IPS-15b (cell line): ENCODE measurements at regions not wholly inside any gene's neighbourhood (a gene's known extent, or its start where the extent isn't known, plus 50 kb on each side); places are given as distances from the start of the nearest gene placed in this dataset.

Source experiments
- H3K27me3 ChIP-seq: one replicate; pipeline ENCODE4 v1.6.1; 2013; ENCODE audit warnings: low read length; ENCODE audit not compliant: control insufficient read depth, insufficient read depth
- H3K36me3 ChIP-seq: one replicate; pipeline ENCODE4 v1.6.1; 2013; ENCODE audit warnings: low read length; ENCODE audit not compliant: control insufficient read depth, insufficient read depth
- H3K4me1 ChIP-seq: one replicate; pipeline ENCODE4 v1.6.1; 2013; ENCODE audit warnings: mild to moderate bottlenecking, low read length; ENCODE audit not compliant: control insufficient read depth, insufficient read depth
- H3K4me3 ChIP-seq: one replicate; pipeline ENCODE4 v1.5.1; 2013; ENCODE audit warnings: low read depth, low read length
- H3K9ac ChIP-seq: one replicate; pipeline ENCODE4 v1.6.1; 2013; ENCODE audit warnings: low read depth, mild to moderate bottlenecking, low read length
- H3K9me3 ChIP-seq: one replicate; pipeline ENCODE4 v1.6.1; 2013; ENCODE audit warnings: mild to moderate bottlenecking, low read length; ENCODE audit not compliant: control insufficient read depth, insufficient read depth

- H3K9ac ChIP-seq: no peak overlapping the region
- no peaks in the 10 kb centered on the region for H3K36me3 ChIP-seq
- H3K27me3 ChIP-seq: no peaks in the 10 kb centered on the region
- no peak overlapping the region for H3K4me3 ChIP-seq
- H3K9me3 ChIP-seq: no peaks in the 10 kb centered on the region
- H3K4me1 ChIP-seq: no peaks in the 10 kb centered on the region
These were observed 195.6 kb upstream of the PMEPA1 start for GRCh38 chr20:57905448-57905847.

DNA sequence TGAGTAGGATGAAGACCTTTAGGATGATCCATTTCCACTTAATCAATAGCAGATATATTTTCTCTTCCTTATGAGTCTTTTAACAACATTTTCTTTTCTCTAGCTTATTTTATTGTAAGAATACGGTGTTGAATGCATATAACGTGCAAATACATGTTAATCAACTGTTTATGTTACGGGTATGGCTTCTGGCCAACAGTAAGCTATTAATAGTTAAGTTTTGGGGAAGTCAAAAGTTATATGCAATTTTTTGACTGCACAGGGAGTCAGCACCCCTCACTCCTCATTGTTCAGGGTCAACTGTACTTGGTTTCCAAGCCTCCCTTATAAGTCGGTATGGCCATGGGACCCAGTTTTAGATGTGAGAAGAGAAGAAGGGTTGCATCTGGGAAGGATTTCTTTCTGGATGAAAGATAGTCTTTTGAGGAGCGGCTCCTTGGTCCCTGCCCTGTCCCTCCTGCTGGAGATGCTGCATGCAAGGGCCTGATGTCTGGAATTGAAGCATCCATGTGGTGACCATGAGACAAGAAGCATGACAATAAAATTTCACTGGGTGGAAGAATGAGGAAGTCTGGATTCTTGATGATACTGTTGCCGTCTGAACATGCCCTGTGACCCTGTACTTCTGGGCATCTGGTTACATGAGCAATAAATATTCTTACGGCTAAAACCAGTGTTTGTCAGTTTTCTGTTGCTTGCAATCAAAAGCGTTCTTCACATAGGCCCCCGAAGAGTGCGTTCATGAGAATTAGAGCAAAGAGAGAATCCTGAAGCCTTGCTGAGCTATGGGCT is 194.7 kb upstream of the PMEPA1 start:
- Histone ChIP-seq H3K9me3 (no peaks in the 10 kb centered on the region), H3K9ac (no peak overlapping the region), H3K36me3 (no peaks in the 10 kb centered on the region), H3K4me1 (no peaks in the 10 kb centered on the region), H3K27me3 (no peaks in the 10 kb centered on the region), H3K4me3 (no peak overlapping the region)

DNA sequence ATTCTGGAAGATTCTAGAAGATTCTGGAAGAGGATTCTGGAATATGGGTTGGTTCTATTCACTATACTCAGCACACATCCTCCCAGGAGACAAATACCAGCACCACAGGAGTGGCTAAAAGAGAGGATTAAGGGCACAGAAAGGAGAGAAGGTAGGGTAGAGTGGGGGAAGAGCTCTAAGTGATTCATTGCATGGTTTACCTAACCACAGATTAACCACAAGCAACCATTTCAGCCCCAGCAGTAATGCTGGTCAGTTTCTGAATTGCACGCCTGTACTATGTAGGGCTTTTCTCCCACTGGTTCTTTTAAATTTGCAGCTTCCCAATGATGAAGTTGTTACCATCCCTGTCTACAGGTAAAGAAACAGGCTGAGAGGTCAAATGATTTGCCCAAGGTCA is 192.7 kb upstream of the PMEPA1 start:
- Histone ChIP-seq H3K27me3 (no peaks in the 10 kb centered on the region), H3K4me1 (no peaks in the 10 kb centered on the region), H3K9ac (no peak overlapping the region), H3K36me3 (no peaks in the 10 kb centered on the region), H3K4me3 (no peak overlapping the region), H3K9me3 (no peaks in the 10 kb centered on the region)

GRCh38 chr20:57901526-57901925 is 191.7 kb upstream of the PMEPA1 start:
- no peaks in the 10 kb centered on the region for H3K4me1 ChIP-seq
- H3K36me3 ChIP-seq: no peaks in the 10 kb centered on the region
- H3K4me3 ChIP-seq: no peak overlapping the region
- H3K9me3 ChIP-seq: no peaks in the 10 kb centered on the region
- H3K27me3 ChIP-seq: no peaks in the 10 kb centered on the region
- H3K9ac ChIP-seq: no peak overlapping the region

- H3K9ac ChIP-seq: no peak overlapping the region
- H3K4me3 ChIP-seq: no peak overlapping the region
- H3K9me3 ChIP-seq: no peaks in the 10 kb centered on the region
- H3K27me3 ChIP-seq: no peaks in the 10 kb centered on the region
- no peaks in the 10 kb centered on the region for H3K36me3 ChIP-seq
- H3K4me1 ChIP-seq: no peaks in the 10 kb centered on the region
These were observed 190.6 kb upstream of the PMEPA1 start for GRCh38 chr20:57900226-57900905.

DNA sequence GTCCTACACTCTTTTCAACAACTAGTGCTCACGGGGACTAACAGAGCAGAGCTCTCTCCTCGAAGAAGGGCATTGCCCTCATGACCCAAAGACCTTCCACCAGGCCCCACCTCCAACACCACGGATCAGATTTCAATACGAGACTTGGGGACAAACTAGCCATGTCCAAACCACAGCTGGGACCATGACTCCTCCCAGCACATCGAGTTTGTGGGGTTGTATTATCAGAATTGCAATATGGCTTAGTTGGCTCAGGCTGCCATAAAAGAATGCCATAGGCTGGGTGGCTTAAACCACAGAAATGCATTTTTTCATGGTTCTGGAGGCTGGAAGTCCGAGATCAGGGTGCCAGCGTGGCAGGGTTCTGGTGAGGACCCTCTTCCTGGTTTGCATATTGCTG is 189.7 kb upstream of the PMEPA1 start:
- Histone ChIP-seq H3K36me3 (no peaks in the 10 kb centered on the region), H3K4me3 (no peak overlapping the region)

GRCh38 chr20:57898332-57898731 is 188.5 kb upstream of the PMEPA1 start:
- Histone ChIP-seq H3K4me1 (no peaks in the 10 kb centered on the region), H3K9ac (no peak overlapping the region), H3K9me3 (no peaks in the 10 kb centered on the region), H3K36me3 (no peaks in the 10 kb centered on the region), H3K4me3 (no peak overlapping the region), H3K27me3 (no peaks in the 10 kb centered on the region)

More for the DNA sequence above, 189.7 kb upstream of the PMEPA1 start:
- H3K9ac ChIP-seq: no peak overlapping the region
- H3K27me3 ChIP-seq: no peaks in the 10 kb centered on the region
- H3K9me3 ChIP-seq: no peaks in the 10 kb centered on the region
- no peaks in the 10 kb centered on the region for H3K4me1 ChIP-seq

DNA sequence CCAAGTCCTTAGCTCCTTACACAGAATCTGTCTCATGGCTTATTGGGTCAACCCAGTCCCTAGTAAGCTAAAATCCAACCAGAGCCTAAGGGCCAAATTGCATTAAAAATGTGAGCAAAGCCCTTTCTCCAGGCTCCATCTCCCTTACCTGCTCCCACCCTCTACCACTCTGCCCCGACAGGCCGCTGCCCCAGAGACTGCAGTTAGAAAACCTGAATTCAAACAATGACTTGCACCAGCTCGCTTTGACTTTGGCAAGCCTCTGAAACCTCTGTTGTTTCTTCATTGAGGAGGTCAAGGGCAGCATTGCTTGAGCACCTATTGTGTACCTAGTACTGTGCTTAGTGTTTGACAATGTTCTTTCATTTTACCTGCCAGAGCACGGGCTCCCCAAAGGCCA is 188.1 kb upstream of the PMEPA1 start:
- Histone ChIP-seq H3K4me1 (no peaks in the 10 kb centered on the region), H3K9ac (no peak overlapping the region), H3K9me3 (no peaks in the 10 kb centered on the region), H3K4me3 (no peak overlapping the region), H3K36me3 (no peaks in the 10 kb centered on the region), H3K27me3 (no peaks in the 10 kb centered on the region)

DNA sequence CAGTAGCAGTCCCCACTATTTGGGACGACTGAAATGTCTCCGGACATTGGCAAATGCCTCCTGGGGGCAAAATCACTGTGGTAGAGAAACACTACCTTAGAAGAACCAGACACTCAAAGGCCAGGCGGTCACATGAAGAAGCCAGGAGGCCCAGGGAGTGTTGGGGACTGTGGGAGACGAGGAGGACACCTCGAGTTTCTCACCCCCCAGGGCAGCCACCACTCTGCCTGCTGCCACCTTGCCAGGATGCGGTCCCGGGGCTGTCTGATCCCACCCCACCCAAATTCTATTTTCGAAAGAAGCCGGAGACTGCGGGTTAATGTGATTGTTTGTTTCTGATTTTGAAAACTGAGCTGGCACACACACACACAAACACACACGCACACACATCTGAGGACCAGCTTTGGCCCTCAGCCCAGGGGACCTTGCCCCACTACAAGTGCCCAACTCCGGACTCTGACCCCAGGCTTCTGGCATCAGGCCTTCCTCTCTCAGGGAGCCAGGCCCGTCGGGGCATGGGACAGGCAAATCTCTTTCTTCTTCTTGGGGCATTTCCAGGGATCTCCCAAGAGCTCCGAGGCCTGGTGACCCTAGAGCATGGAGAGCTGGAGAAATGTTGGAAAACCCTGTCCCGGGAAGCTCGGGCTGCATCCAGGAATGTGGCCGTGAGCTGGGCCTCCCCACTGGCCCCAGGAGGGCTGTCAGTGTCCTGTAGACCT is 187.5 kb upstream of the PMEPA1 start:
- H3K9ac ChIP-seq: no peak overlapping the region
- H3K36me3 ChIP-seq: no peaks in the 10 kb centered on the region
- no peak overlapping the region for H3K4me3 ChIP-seq
- no peaks in the 10 kb centered on the region for H3K27me3 ChIP-seq
- H3K9me3 ChIP-seq: no peaks in the 10 kb centered on the region
- no peaks in the 10 kb centered on the region for H3K4me1 ChIP-seq

DNA sequence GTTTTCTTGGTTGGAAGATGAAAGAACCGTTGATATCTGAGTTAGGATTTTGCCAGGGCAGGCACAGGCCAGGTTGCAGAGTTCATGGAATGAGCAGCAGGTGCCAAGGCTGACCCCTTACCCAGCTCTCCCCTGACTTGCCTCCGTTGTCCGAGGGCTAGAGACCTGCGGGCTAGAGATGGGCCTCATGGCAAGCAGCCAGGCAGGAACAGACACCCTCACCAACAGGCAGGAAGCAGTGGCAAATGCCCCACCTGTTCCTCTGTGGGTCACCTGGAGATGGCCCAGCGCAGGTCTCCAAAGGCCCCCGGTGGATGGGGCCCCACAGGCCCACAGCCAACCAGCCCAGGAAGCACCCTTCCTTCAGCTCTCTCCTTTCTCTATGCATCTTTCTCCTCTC is 186.7 kb upstream of the PMEPA1 start:
- H3K9ac ChIP-seq: no peak overlapping the region

GRCh38 chr20:57896017-57896416 is 186.2 kb upstream of the PMEPA1 start:
- H3K4me3 ChIP-seq: no peak overlapping the region
- H3K9me3 ChIP-seq: no peaks in the 10 kb centered on the region
- H3K9ac ChIP-seq: no peak overlapping the region
- H3K36me3 ChIP-seq: no peaks in the 10 kb centered on the region
- H3K4me1 ChIP-seq: no peaks in the 10 kb centered on the region
- no peaks in the 10 kb centered on the region for H3K27me3 ChIP-seq

More for the DNA sequence above, 186.7 kb upstream of the PMEPA1 start:
- no peaks in the 10 kb centered on the region for H3K36me3 ChIP-seq
- no peak overlapping the region for H3K4me3 ChIP-seq
- H3K9me3 ChIP-seq: no peaks in the 10 kb centered on the region
- H3K4me1 ChIP-seq: no peaks in the 10 kb centered on the region
- H3K27me3 ChIP-seq: no peaks in the 10 kb centered on the region
